ENCODE measurements at regions not wholly inside any gene's neighbourhood (a gene's known extent, or its start where the extent isn't known, plus 50 kb on each side); places are given as distances from the start of the nearest gene placed in this dataset.

DNA sequence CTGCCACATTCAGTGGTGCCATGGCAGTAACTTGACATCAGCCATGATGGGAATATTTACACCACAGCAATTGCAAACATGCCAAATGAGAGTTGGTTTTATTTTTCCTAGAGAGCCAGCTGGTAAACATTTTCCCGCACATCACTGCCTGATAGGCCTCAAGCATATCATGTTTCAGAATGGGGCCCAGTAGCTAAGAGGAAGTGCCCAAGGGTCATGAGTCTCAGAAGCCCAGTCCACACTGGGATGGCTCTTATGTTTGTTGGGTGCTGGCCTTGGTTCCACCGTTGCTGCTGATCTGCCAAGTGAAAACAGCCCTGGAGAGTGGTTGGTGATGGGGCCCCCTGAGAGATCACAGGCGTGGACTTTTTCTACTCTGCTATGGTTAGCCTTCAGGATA, 64.3 kb upstream of the NAV2 start:
- Histone ChIP-seq H3K56ac (ENCODE audit: extremely low read depth, insufficient read depth, low read length) (no peak overlapping the region), H4K5ac (ENCODE audit: low read depth, low read length) (no peak overlapping the region), H3K79me1 (ENCODE audit: low read depth in 1 of 2, low read length in 2 of 2) (no peaks in the 10 kb centered on the region), H4K91ac (ENCODE audit: insufficient read depth, low read depth, low read length) (no peak overlapping the region), H3K4me3 (ENCODE audit: insufficient read depth, low read depth, low read length) (no peak overlapping the region), H3K36me3 (ENCODE audit: control insufficient read depth, insufficient read depth, low read length) (no peaks in the 10 kb centered on the region), H3K18ac (ENCODE audit: low read depth, low read length) (no peak overlapping the region), H4K8ac (ENCODE audit: low read depth in 2 of 2, low read length in 2 of 2) (no peak overlapping the region), H3K9me3 (ENCODE audit: control insufficient read depth, insufficient read depth, low read length) (no peaks in the 10 kb centered on the region), H2BK15ac (ENCODE audit: low read depth, low read length) (no peak overlapping the region), H3K4ac (ENCODE audit: low read depth, low read length) (no peak overlapping the region), H2BK5ac (ENCODE audit: low read depth, low read length, poor library complexity, severe bottlenecking) (no peak overlapping the region), H3K27ac (ENCODE audit: insufficient read depth, low read length) (no peak overlapping the region), H2AK5ac (ENCODE audit: low read depth, low read length) (no peak overlapping the region), H3K23ac (ENCODE audit: low read depth, low read length) (no peak overlapping the region), H3K4me1 (ENCODE audit: control insufficient read depth, insufficient read depth, low read length) (peaks cover 4% of the 10 kb centered on the region), H3K4me2 (ENCODE audit: low read depth, low read length) (no peak overlapping the region), H4K20me1 (ENCODE audit: insufficient read depth, low read length) (peaks cover 3% of the 10 kb centered on the region; the same call in 1 of the 2 replicates), H2BK20ac (ENCODE audit: low read depth, low read length) (no peak overlapping the region), H2BK120ac (ENCODE audit: low read depth, low read length) (no peak overlapping the region), H3K14ac (replicated peaks; ENCODE audit: low read depth, low read length) (no peak overlapping the region), H3K27me3 (ENCODE audit: control insufficient read depth, insufficient read depth, low read length) (peaks cover 15% of the 10 kb centered on the region), H3K9me1 (ENCODE audit: insufficient read depth, low read length) (no peaks in the 10 kb centered on the region; the same call in 1 of the 2 replicates), H2AFZ (replicated peaks; ENCODE audit: low read length, poor library complexity) (no peak overlapping the region), H2AK9ac (replicated peaks; ENCODE audit: low read depth, low read length, poor library complexity) (no peak overlapping the region), H3K9ac (ENCODE audit: low read depth, low read length) (no peak overlapping the region)
- dilution Hi-C loops (cut with HindIII; ENCODE audit: low sequenced_read_pairs, unreplicated experiment) = no loop called here
- ChIA-PET POLR2A (ENCODE audit: unreplicated experiment) (no interaction called here), CTCF (no interaction called here)
- no peak for TF ChIP-seq MAZ (IDR thresholded peaks at IDR 0.05; ENCODE audit: borderline replicate concordance, low read depth, low read length)
- TF ChIP-seq MAFK (IDR thresholded peaks at IDR 0.05; ENCODE audit: low read depth, low read length) = no peak
- no peak for TF ChIP-seq BHLHE40 (IDR thresholded peaks at IDR 0.05; ENCODE audit: low read depth, low read length)
- TF ChIP-seq RAD21 (IDR thresholded peaks at IDR 0.05; ENCODE audit: low read length) = no peak
- no peak for TF ChIP-seq POLR2A (IDR thresholded peaks at IDR 0.05; ENCODE audit: low read depth, low read length)
- no peak for TF ChIP-seq RCOR1 (IDR thresholded peaks at IDR 0.05; ENCODE audit: insufficient replicate concordance, low read length)
- no peak for TF ChIP-seq SMC3 (IDR thresholded peaks at IDR 0.05; ENCODE audit: low read depth, low read length)
- BruUV-seq (replicated peaks) = no TSS peak
- ATAC-seq (ENCODE audit: low read depth) (no peak), DNase-seq (no peak)
- no CpG with 5 or more reads among the region's 3 CpGs for WGBS, 2 experiments (ENCODE audit: extremely low coverage in 2 of 2, insufficient read length in 1 of 2)
- intact Hi-C loops (cut with micrococcal nuclease) = no loop called here
- in situ Hi-C loops (cut with MboI; ENCODE audit: low sequenced_read_pairs) = no loop called here
